UCSD-AML1 (cell line): ENCODE measurements at regions not wholly inside any gene's neighbourhood (a gene's known extent, or its start where the extent isn't known, plus 50 kb on each side); places are given as distances from the start of the nearest gene placed in this dataset.

Source experiments
- DNase-seq: peaks from one replicate; lab custom pipeline; 2025; ENCODE audit not compliant: unreplicated experiment; lab: John Stamatoyannopoulos, UW

GRCh38 chr18:61225336-61225735 is 107.9 kb upstream of the CDH20 start:
- no peak for DNase-seq

- DNase-seq = no peak
Measured at GRCh38 chr18:61236356-61237057, 96.7 kb upstream of the CDH20 start.

- no peak for DNase-seq
Measured at GRCh38 chr18:61237529-61237928, 95.7 kb upstream of the CDH20 start.

GRCh38 chr18:61239051-61239450 is 94.2 kb upstream of the CDH20 start:
- no peak for DNase-seq

- DNase-seq = no peak
Measured at GRCh38 chr18:61241260-61241853, 91.9 kb upstream of the CDH20 start.

- DNase-seq = no peak
Measured at GRCh38 chr18:61244632-61245031, 88.6 kb upstream of the CDH20 start.

GRCh38 chr18:61245276-61245675 is 88.0 kb upstream of the CDH20 start:
- DNase-seq = no peak

GRCh38 chr18:61248589-61248988 is 84.6 kb upstream of the CDH20 start:
- DNase-seq = no peak

- no peak for DNase-seq
Measured at GRCh38 chr18:61256291-61256690, 76.9 kb upstream of the CDH20 start.

GRCh38 chr18:61261870-61262269 is 71.4 kb upstream of the CDH20 start:
- no peak for DNase-seq

GRCh38 chr18:61272793-61273192 is 60.4 kb upstream of the CDH20 start:
- no peak for DNase-seq

- no peak for DNase-seq
Measured at GRCh38 chr18:61273533-61273932, 59.7 kb upstream of the CDH20 start.

- DNase-seq = no peak
Measured at GRCh38 chr18:61274416-61274960, 58.7 kb upstream of the CDH20 start.

GRCh38 chr18:61277808-61278207 is 55.4 kb upstream of the CDH20 start:
- DNase-seq = no peak

- no peak for DNase-seq
Measured at GRCh38 chr18:61281431-61281830, 51.8 kb upstream of the CDH20 start.

- DNase-seq = no peak
Measured at GRCh38 chr18:61282926-61283325, 50.3 kb upstream of the CDH20 start.
